OCI-LY1 (cell line): ENCODE measurements at regions not wholly inside any gene's neighbourhood (a gene's known extent, or its start where the extent isn't known, plus 50 kb on each side); places are given as distances from the start of the nearest gene placed in this dataset.

Experiments
- CTCF ChIP-seq: fragments of 200-600 bp; sonication (generic), shearing (Covaris generic); IDR thresholded peaks from 2 replicates; pipeline ENCODE4 v1.5.1; 2017; ENCODE audit warnings: mild to moderate bottlenecking, antibody characterized with exemption, low read length, moderate library complexity, mixed read lengths
- EZH2 ChIP-seq: fragments of 200-600 bp; sonication (generic), shearing (Covaris generic); IDR thresholded peaks from 2 replicates; pipeline ENCODE4 v1.8.0; 2017; ENCODE audit warnings: borderline replicate concordance, mixed run types, mild to moderate bottlenecking, antibody characterized with exemption, low read length, moderate library complexity, mixed read lengths

GRCh38 chr3:64318001-64318400, 92.7 kb upstream of the PRICKLE2 start:
- TF ChIP-seq EZH2 (no peak), CTCF (no peak)
